ENCODE measurements at regions not wholly inside any gene's neighbourhood (a gene's known extent, or its start where the extent isn't known, plus 50 kb on each side); places are given as distances from the start of the nearest gene placed in this dataset.

- no peak for TF ChIP-seq CTCF (IDR thresholded peaks at IDR 0.05)
- TF ChIP-seq POLR2A (IDR thresholded peaks at IDR 0.05): no peak
These were observed 148.0 kb upstream of the HTR2A start for GRCh38 chr13:47044842-47045241.
